Activated CD8-positive, alpha-beta memory T cell treated with anti-CD3 and anti-CD28 coated beads, Interleukin-2, amount 10 ng/mL, durations not matched to agents 7 days and 5 days (primary cell): ENCODE measurements at regions not wholly inside any gene's neighbourhood (a gene's known extent, or its start where the extent isn't known, plus 50 kb on each side); places are given as distances from the start of the nearest gene placed in this dataset.

ENCODE experiments used
- ATAC-seq: fragments of 150-1000 bp; cut with Tn5 transposase; one replicate; pipeline ENCODE4 v1.10.0; 2021; ENCODE audit warnings: moderate library complexity
- CTCF ChIA-PET: fragments of 350-600 bp; sonication (Branson Sonifier 250); formaldehyde crosslinking; loops from one replicate; lab custom pipeline; 2021; ENCODE audit warnings: antibody characterized with exemption; lab: Charles Lee
- DNase-seq: peaks from one replicate; pipeline ENCODE4 v3.0.0-alpha.2; 2020
- H3K27ac Mint-ChIP-seq: one replicate; pipeline ENCODE4 v1.8.0; 2021; ENCODE audit warnings: mild to moderate bottlenecking, mixed read lengths
- H3K27me3 Mint-ChIP-seq: one replicate; pipeline ENCODE4 v1.8.0; 2021; ENCODE audit warnings: mixed read lengths
- H3K36me3 Mint-ChIP-seq: one replicate; pipeline ENCODE4 v1.8.0; 2021; ENCODE audit warnings: mild to moderate bottlenecking, mixed read lengths
- H3K4me1 Mint-ChIP-seq: one replicate; pipeline ENCODE4 v1.8.0; 2021; ENCODE audit warnings: mixed read lengths
- H3K4me3 Mint-ChIP-seq: one replicate; pipeline ENCODE4 v1.8.0; 2021; ENCODE audit warnings: mild to moderate bottlenecking, moderate library complexity, mixed read lengths
- H3K9me3 Mint-ChIP-seq: one replicate; pipeline ENCODE4 v1.8.0; 2022; ENCODE audit warnings: low read depth, mixed read lengths

GRCh38 chr2:41441958-41442357 lies 605.9 kb upstream of the PKDCC start:
- H3K36me3 Mint-ChIP-seq, result no peaks in the 10 kb centered on the region
- H3K27me3 Mint-ChIP-seq, result no peaks in the 10 kb centered on the region
- DNase-seq (no peak), ATAC-seq (no peak)
- H3K27ac Mint-ChIP-seq, result no peak overlapping the region
- H3K4me3 Mint-ChIP-seq, result no peak overlapping the region
- peaks cover 2% of the 10 kb centered on the region for H3K9me3 Mint-ChIP-seq
- no peaks in the 10 kb centered on the region for H3K4me1 Mint-ChIP-seq
- CTCF ChIA-PET, result no interaction called here

GRCh38 chr2:41445865-41446264 lies 602.0 kb upstream of the PKDCC start:
- Mint-ChIP-seq H3K4me1 (no peaks in the 10 kb centered on the region), H3K27ac (no peak overlapping the region), H3K9me3 (peaks cover 2% of the 10 kb centered on the region), H3K4me3 (no peak overlapping the region), H3K27me3 (no peaks in the 10 kb centered on the region), H3K36me3 (no peaks in the 10 kb centered on the region)
- ATAC-seq (no peak), DNase-seq (no peak)
- CTCF ChIA-PET, result no interaction called here

- peaks cover 2% of the 10 kb centered on the region for H3K9me3 Mint-ChIP-seq
- H3K36me3 Mint-ChIP-seq, result no peaks in the 10 kb centered on the region
- H3K27me3 Mint-ChIP-seq, result no peaks in the 10 kb centered on the region
- ATAC-seq (no peak), DNase-seq (no peak)
- H3K4me1 Mint-ChIP-seq, result no peaks in the 10 kb centered on the region
- H3K4me3 Mint-ChIP-seq, result no peak overlapping the region
- CTCF ChIA-PET, result no interaction called here
- H3K27ac Mint-ChIP-seq, result no peak overlapping the region
These were observed 601.6 kb upstream of the PKDCC start for GRCh38 chr2:41446266-41446665.

- DNase-seq (no peak), ATAC-seq (no peak)
- no peaks in the 10 kb centered on the region for H3K36me3 Mint-ChIP-seq
- H3K9me3 Mint-ChIP-seq, result no peaks in the 10 kb centered on the region
- H3K27me3 Mint-ChIP-seq, result no peaks in the 10 kb centered on the region
- CTCF ChIA-PET, result no interaction called here
- H3K27ac Mint-ChIP-seq, result no peak overlapping the region
- H3K4me1 Mint-ChIP-seq, result no peaks in the 10 kb centered on the region
- no peak overlapping the region for H3K4me3 Mint-ChIP-seq
These were observed 599.6 kb upstream of the PKDCC start for GRCh38 chr2:41448221-41448620.

- DNase-seq, result no peak
- H3K27ac Mint-ChIP-seq, result no peak overlapping the region
- no peaks in the 10 kb centered on the region for H3K27me3 Mint-ChIP-seq
- no peaks in the 10 kb centered on the region for H3K4me1 Mint-ChIP-seq
- H3K4me3 Mint-ChIP-seq, result no peak overlapping the region
- ATAC-seq, result no peak
- no peaks in the 10 kb centered on the region for H3K36me3 Mint-ChIP-seq
- CTCF ChIA-PET, result no interaction called here
- H3K9me3 Mint-ChIP-seq, result peaks cover 2% of the 10 kb centered on the region
These were observed 590.8 kb upstream of the PKDCC start for GRCh38 chr2:41457026-41457425.

GRCh38 chr2:41460661-41461060 lies 587.2 kb upstream of the PKDCC start:
- no peak for ATAC-seq
- H3K36me3 Mint-ChIP-seq, result no peaks in the 10 kb centered on the region
- H3K27ac Mint-ChIP-seq, result no peak overlapping the region
- DNase-seq, result no peak
- H3K4me3 Mint-ChIP-seq, result no peak overlapping the region
- CTCF ChIA-PET, result no interaction called here
- peaks cover 2% of the 10 kb centered on the region for H3K9me3 Mint-ChIP-seq
- no peaks in the 10 kb centered on the region for H3K4me1 Mint-ChIP-seq
- H3K27me3 Mint-ChIP-seq, result no peaks in the 10 kb centered on the region

- Mint-ChIP-seq H3K36me3 (no peaks in the 10 kb centered on the region), H3K27ac (no peak overlapping the region), H3K4me3 (no peak overlapping the region), H3K4me1 (no peaks in the 10 kb centered on the region), H3K9me3 (no peaks in the 10 kb centered on the region), H3K27me3 (no peaks in the 10 kb centered on the region)
- ATAC-seq (no peak), DNase-seq (no peak)
- CTCF ChIA-PET, result no interaction called here
These were observed 583.4 kb upstream of the PKDCC start for GRCh38 chr2:41464395-41464794.

- DNase-seq (no peak), ATAC-seq (no peak)
- H3K36me3 Mint-ChIP-seq, result no peaks in the 10 kb centered on the region
- no peak overlapping the region for H3K4me3 Mint-ChIP-seq
- CTCF ChIA-PET, result no interaction called here
- H3K27ac Mint-ChIP-seq, result no peak overlapping the region
- no peaks in the 10 kb centered on the region for H3K4me1 Mint-ChIP-seq
- H3K9me3 Mint-ChIP-seq, result no peaks in the 10 kb centered on the region
- H3K27me3 Mint-ChIP-seq, result no peaks in the 10 kb centered on the region
These were observed 571.9 kb upstream of the PKDCC start for GRCh38 chr2:41475959-41476358.

GRCh38 chr2:41482659-41483058 lies 565.2 kb upstream of the PKDCC start:
- CTCF ChIA-PET, result no interaction called here
- Mint-ChIP-seq H3K27me3 (no peaks in the 10 kb centered on the region), H3K4me1 (no peaks in the 10 kb centered on the region), H3K36me3 (no peaks in the 10 kb centered on the region), H3K4me3 (no peak overlapping the region), H3K27ac (no peak overlapping the region), H3K9me3 (no peaks in the 10 kb centered on the region)
- DNase-seq (no peak), ATAC-seq (no peak)

- DNase-seq (no peak), ATAC-seq (no peak)
- Mint-ChIP-seq H3K27ac (no peak overlapping the region), H3K36me3 (no peaks in the 10 kb centered on the region), H3K27me3 (no peaks in the 10 kb centered on the region), H3K4me3 (no peak overlapping the region), H3K9me3 (no peaks in the 10 kb centered on the region), H3K4me1 (no peaks in the 10 kb centered on the region)
- CTCF ChIA-PET, result no interaction called here
These were observed 564.6 kb upstream of the PKDCC start for GRCh38 chr2:41483226-41483625.

GRCh38 chr2:41483982-41484857 lies 563.6 kb upstream of the PKDCC start:
- Mint-ChIP-seq H3K36me3 (no peaks in the 10 kb centered on the region), H3K27ac (no peak overlapping the region), H3K9me3 (no peaks in the 10 kb centered on the region), H3K4me1 (no peaks in the 10 kb centered on the region), H3K27me3 (no peaks in the 10 kb centered on the region), H3K4me3 (no peak overlapping the region)
- CTCF ChIA-PET, result no interaction called here
- ATAC-seq, result no peak
- no peak for DNase-seq

- H3K4me3 Mint-ChIP-seq, result no peak overlapping the region
- DNase-seq, result no peak
- no peaks in the 10 kb centered on the region for H3K27me3 Mint-ChIP-seq
- H3K9me3 Mint-ChIP-seq, result no peaks in the 10 kb centered on the region
- CTCF ChIA-PET, result no interaction called here
- no peaks in the 10 kb centered on the region for H3K36me3 Mint-ChIP-seq
- no peaks in the 10 kb centered on the region for H3K4me1 Mint-ChIP-seq
- no peak for ATAC-seq
- H3K27ac Mint-ChIP-seq, result no peak overlapping the region
These were observed 563.0 kb upstream of the PKDCC start for GRCh38 chr2:41484858-41485234.

GRCh38 chr2:41486948-41487347 lies 560.9 kb upstream of the PKDCC start:
- Mint-ChIP-seq H3K27ac (no peak overlapping the region), H3K4me3 (no peak overlapping the region), H3K9me3 (no peaks in the 10 kb centered on the region), H3K27me3 (no peaks in the 10 kb centered on the region), H3K4me1 (no peaks in the 10 kb centered on the region), H3K36me3 (no peaks in the 10 kb centered on the region)
- CTCF ChIA-PET, result no interaction called here
- ATAC-seq (no peak), DNase-seq (no peak)

GRCh38 chr2:41488888-41489287 lies 558.9 kb upstream of the PKDCC start:
- Mint-ChIP-seq H3K27ac (no peak overlapping the region), H3K9me3 (no peaks in the 10 kb centered on the region), H3K36me3 (no peaks in the 10 kb centered on the region), H3K27me3 (no peaks in the 10 kb centered on the region), H3K4me1 (no peaks in the 10 kb centered on the region), H3K4me3 (no peak overlapping the region)
- CTCF ChIA-PET, result no interaction called here
- ATAC-seq, result no peak
- no peak for DNase-seq
